Prostate gland (tissue), 2 donors: ENCODE measurements at regions not wholly inside any gene's neighbourhood (a gene's known extent, or its start where the extent isn't known, plus 50 kb on each side); places are given as distances from the start of the nearest gene placed in this dataset.
"Not testable (repeated sequence)": the region's sequence is repeated elsewhere in the genome, so short reads cannot be mapped to it uniquely, and the experiment has no call there.

Experiments
- DNase-seq: peaks from one replicate; pipeline ENCODE4 v3.0.0-alpha.2; 2019; ENCODE audit warnings: low spot score
- H3K27ac ChIP-seq, 2 donors: fragments of 200-600 bp; sonication (generic); 2 replicates each; pipeline ENCODE4 v1.5.1; 2017 to 2019
- H3K27me3 ChIP-seq: fragments of 200-600 bp; sonication (generic); replicated peaks from 2 replicates; pipeline ENCODE4 v1.5.1; 2019; ENCODE audit not compliant: insufficient read depth
- H3K36me3 ChIP-seq, 2 donors: fragments of 200-600 bp; sonication (generic); 1 replicate in 1 of 2; 2 replicates in 1 of 2; pipeline versions ENCODE4 v1.5.1 to v1.8.1; 2017 to 2019
- H3K4me1 ChIP-seq: fragments of 200-600 bp; sonication (generic); replicated peaks from 2 replicates; pipeline ENCODE4 v1.5.1; 2019
- H3K4me3 ChIP-seq, 2 donors: fragments of 200-600 bp; sonication (generic); 2 replicates each; pipeline ENCODE4 v1.5.1; 2017 to 2019
- H3K9me3 ChIP-seq: fragments of 200-600 bp; sonication (generic); 2 replicates; pipeline ENCODE4 v1.5.1; 2017
- POLR2A ChIP-seq: fragments of 450-650 bp; IDR thresholded peaks from one replicate; pipeline ENCODE4 v1.6.1; 2016; ENCODE audit warnings: antibody characterized with exemption, mild to moderate bottlenecking
- POLR2AphosphoS5 ChIP-seq: sonication (generic); formaldehyde crosslinking; IDR thresholded peaks from one replicate; pipeline ENCODE4 v1.6.1; 2017; ENCODE audit warnings: antibody characterized with exemption
- WGBS: methylation state at CpG from one replicate; pipeline ENCODE4 v1.1.5; 2018; 5-methylcytosine and 5-hydroxymethylcytosine counted together
- intact Hi-C: fragments of 100-400 bp; cut with DNase I; formaldehyde crosslinking; loops from one replicate; pipeline ENCODE4 v1.14.2; 2022
- TF ChIP-seq, protein P1 (sequence below), 4 experiments: fragments of 200-600 bp in 2 of 4; fragments of 450-650 bp in 2 of 4; sonication (generic) in 2 of 4; IDR thresholded peaks; 1 replicate in 3 of 4; 2 replicates in 1 of 4; pipeline ENCODE4 v1.5.1; 2016 to 2019; ENCODE audit warnings: antibody characterized with exemption in 4 of 4, mild to moderate bottlenecking in 2 of 4, moderate library complexity in 2 of 4

DNA sequence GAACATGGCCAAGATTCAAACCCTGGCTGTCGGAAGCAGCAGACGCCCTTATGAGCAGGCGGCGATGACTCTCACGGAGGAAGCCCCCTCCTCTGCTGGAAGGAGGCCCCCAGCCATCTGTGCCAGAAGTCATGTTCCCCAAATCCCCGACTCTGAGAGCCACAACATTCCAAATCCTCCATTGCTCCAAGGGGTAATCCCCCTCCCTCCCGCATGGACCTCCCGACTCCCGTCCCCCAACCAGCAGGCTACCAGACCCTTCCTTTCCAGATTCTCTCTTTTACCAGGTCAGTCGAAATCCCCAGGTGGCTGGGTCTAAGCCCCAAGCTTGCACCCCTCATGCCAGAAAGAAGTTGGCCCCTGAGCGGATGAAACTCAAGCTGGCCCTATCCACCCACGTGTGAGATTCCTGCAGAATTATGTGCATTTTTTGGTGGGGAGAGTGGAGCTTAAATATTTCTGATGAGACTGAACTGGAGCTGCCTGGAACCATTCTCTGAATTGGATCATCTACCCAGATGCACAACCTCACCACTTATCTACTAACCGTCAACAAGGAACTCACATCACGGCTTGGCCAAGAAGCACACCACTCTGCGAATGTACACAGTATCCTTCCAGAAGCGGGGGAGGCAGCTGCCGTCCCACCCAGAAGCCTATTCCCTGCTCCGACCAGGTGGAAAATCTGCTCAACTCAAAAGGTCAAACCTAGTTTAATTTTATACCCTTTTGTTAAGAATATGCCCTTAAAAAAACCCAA lies 283.5 kb downstream of the C16orf95 start:
- Histone ChIP-seq H3K27ac (no peak overlapping the region), H3K4me3 (no peak overlapping the region), H3K36me3 (no peaks in the 10 kb centered on the region), H3K4me1 (no peaks in the 10 kb centered on the region), H3K9me3 (no peaks in the 10 kb centered on the region), H3K27me3 (no peaks in the 10 kb centered on the region)
- TF ChIP-seq, protein P1, sequence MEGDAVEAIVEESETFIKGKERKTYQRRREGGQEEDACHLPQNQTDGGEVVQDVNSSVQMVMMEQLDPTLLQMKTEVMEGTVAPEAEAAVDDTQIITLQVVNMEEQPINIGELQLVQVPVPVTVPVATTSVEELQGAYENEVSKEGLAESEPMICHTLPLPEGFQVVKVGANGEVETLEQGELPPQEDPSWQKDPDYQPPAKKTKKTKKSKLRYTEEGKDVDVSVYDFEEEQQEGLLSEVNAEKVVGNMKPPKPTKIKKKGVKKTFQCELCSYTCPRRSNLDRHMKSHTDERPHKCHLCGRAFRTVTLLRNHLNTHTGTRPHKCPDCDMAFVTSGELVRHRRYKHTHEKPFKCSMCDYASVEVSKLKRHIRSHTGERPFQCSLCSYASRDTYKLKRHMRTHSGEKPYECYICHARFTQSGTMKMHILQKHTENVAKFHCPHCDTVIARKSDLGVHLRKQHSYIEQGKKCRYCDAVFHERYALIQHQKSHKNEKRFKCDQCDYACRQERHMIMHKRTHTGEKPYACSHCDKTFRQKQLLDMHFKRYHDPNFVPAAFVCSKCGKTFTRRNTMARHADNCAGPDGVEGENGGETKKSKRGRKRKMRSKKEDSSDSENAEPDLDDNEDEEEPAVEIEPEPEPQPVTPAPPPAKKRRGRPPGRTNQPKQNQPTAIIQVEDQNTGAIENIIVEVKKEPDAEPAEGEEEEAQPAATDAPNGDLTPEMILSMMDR (IDR thresholded peaks at IDR 0.05): no peak
- TF ChIP-seq POLR2A (no peak), POLR2AphosphoS5 (no peak)
- WGBS: 46% methylated on average over 18 of the region's 18 CpGs
- no peak for DNase-seq
- intact Hi-C loops: no loop called here

DNA sequence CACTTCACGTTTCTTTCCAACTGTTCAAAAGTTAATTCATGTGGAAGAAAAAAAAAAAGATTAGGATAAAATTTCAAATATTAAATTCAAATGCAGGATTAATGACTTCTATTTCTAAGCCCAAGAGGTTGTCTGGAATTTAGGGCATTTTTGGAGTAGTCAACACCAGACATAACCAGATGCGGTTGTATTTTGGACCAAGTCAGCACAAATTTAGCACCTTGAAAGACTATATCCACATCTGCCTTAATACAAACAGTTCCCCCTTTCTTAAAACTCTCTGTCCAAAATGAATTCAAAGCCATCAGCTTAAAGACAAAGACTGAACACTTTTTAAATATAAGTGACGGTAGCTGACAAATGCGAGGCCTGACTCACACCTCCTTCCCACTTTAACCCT lies 282.9 kb downstream of the C16orf95 start:
- Histone ChIP-seq H3K9me3 (no peaks in the 10 kb centered on the region), H3K4me3 (no peak overlapping the region), H3K4me1 (no peaks in the 10 kb centered on the region), H3K36me3 (no peaks in the 10 kb centered on the region), H3K27ac (no peak overlapping the region), H3K27me3 (no peaks in the 10 kb centered on the region)
- intact Hi-C loops: no loop called here
- WGBS: 52% methylated on average over 4 of the region's 4 CpGs
- no peak for DNase-seq
- TF ChIP-seq POLR2A (no peak), POLR2AphosphoS5 (no peak)
- TF ChIP-seq, protein P1 (IDR thresholded peaks at IDR 0.05): no peak

DNA sequence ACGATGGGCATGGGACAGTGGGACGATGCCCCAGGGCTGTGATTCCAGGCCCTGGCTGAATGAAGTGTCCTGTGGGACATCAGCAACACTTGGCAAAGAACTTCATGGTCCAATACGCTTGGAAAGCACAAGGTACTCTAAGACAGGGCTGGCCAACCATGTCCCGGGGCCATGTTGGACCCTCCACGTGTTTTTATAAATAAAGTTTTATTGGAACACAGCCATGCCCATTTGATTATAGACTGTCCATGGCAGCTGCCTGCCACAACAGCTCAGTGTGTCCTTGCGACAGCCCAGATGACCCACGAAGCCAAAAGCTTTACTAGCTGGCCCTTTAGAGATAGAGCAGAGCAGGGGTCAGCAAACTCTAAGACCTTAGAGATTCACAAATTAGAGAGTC lies 282.1 kb downstream of the C16orf95 start:
- Histone ChIP-seq H3K4me3 (no peak overlapping the region), H3K27me3 (peaks cover 5% of the 10 kb centered on the region), H3K9me3 (no peaks in the 10 kb centered on the region), H3K27ac (no peak overlapping the region), H3K4me1 (no peaks in the 10 kb centered on the region), H3K36me3 (no peaks in the 10 kb centered on the region)
- 91% methylated on average over 7 of the region's 7 CpGs for WGBS
- DNase-seq: no peak
- TF ChIP-seq POLR2AphosphoS5 (no peak), POLR2A (no peak)
- TF ChIP-seq, protein P1 (IDR thresholded peaks at IDR 0.05): no peak
- intact Hi-C loops: no loop called here

DNA sequence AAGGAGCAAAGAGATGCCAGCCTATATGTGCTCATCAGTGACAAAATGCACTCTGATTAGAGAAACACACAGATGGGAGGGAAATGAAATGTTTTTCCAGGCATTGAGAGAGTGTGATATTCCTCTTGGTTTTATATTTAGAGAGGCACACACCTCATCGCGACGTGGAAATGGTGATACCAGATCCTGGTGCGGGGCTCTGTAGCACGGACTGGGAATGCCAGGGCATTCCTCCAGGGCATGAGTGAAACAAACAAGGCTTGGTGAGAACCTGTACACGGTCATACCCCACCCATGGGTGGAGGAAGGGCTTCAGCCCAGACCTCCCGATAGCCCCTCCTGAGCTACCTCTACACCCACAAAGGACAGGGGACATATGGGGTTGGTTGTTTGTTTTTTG lies 280.2 kb downstream of the C16orf95 start:
- Histone ChIP-seq H3K4me1 (no peaks in the 10 kb centered on the region), H3K36me3 (no peaks in the 10 kb centered on the region), H3K27me3 (peaks cover 13% of the 10 kb centered on the region), H3K27ac (no peak overlapping the region), H3K9me3 (no peaks in the 10 kb centered on the region), H3K4me3 (no peak overlapping the region)
- 85% methylated on average over 7 of the region's 7 CpGs for WGBS
- no peak for DNase-seq
- no peak for TF ChIP-seq POLR2A
- TF ChIP-seq POLR2AphosphoS5: no peak
- TF ChIP-seq, protein P1 (IDR thresholded peaks at IDR 0.05): no peak
- intact Hi-C loops: no loop called here

DNA sequence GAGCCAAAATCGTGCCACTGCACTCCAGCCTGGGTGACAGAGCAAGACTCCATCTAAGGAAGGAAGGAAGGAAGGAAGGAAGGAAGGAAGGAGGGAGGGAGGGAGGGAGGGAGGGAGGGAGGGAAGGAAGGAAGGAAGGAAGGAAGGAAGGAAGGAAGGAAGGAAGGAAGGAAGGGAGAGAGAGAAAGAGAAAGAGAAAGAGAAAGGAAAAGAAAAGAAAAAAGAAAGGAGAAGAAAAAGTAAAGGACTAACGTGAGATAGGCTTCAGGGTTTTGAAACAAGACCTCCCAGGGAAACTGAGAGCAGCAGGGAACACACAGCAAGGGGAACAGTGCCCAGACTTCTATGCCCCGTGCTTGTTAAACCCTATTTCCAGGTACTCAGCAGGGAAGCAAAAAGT lies 278.7 kb downstream of the C16orf95 start:
- DNase-seq, H3K4me3 ChIP-seq, H3K4me1 ChIP-seq, H3K36me3 ChIP-seq, intact Hi-C loops, H3K27ac ChIP-seq, H3K9me3 ChIP-seq: not testable (repeated sequence)
- H3K27me3 ChIP-seq: peaks cover 13% of the 10 kb centered on the region
- 82% methylated on average over 3 of the region's 3 CpGs for WGBS
